Endothelial cell (in vitro differentiated cells): ENCODE measurements at regions not wholly inside any gene's neighbourhood (a gene's known extent, or its start where the extent isn't known, plus 50 kb on each side); places are given as distances from the start of the nearest gene placed in this dataset.

Source experiments
- DNase-seq: peaks from one replicate; pipeline ENCODE4 v3.0.0; 2021; ENCODE audit warnings: low spot score
- H3K27ac Mint-ChIP-seq: one replicate; pipeline ENCODE4 v1.8.0; 2021; ENCODE audit warnings: mixed read lengths, inconsistent platforms; ENCODE audit not compliant: unreplicated experiment
- H3K27me3 Mint-ChIP-seq: one replicate; pipeline ENCODE4 v1.8.0; 2021; ENCODE audit warnings: mild to moderate bottlenecking, moderate library complexity, mixed read lengths, inconsistent platforms; ENCODE audit not compliant: unreplicated experiment
- H3K36me3 Mint-ChIP-seq: one replicate; pipeline ENCODE4 v1.8.0; 2021; ENCODE audit warnings: mild to moderate bottlenecking, low read depth, mixed read lengths, inconsistent platforms; ENCODE audit not compliant: unreplicated experiment
- H3K4me1 Mint-ChIP-seq: one replicate; pipeline ENCODE4 v1.8.0; 2021; ENCODE audit warnings: mild to moderate bottlenecking, mixed read lengths, inconsistent platforms; ENCODE audit not compliant: unreplicated experiment
- H3K4me3 Mint-ChIP-seq: one replicate; pipeline ENCODE4 v1.8.0; 2021; ENCODE audit warnings: mild to moderate bottlenecking, mixed read lengths, inconsistent platforms; ENCODE audit not compliant: unreplicated experiment
- H3K9me3 Mint-ChIP-seq: one replicate; pipeline ENCODE4 v1.8.0; 2021; ENCODE audit warnings: mixed read lengths, inconsistent platforms; ENCODE audit not compliant: unreplicated experiment
- TF ChIP-seq, protein P1 (sequence below): fragments of 200-600 bp; sonication (generic); IDR thresholded peaks from one replicate; pipeline ENCODE4 v1.5.0; 2021; ENCODE audit warnings: antibody characterized with exemption; ENCODE audit not compliant: unreplicated experiment

DNA sequence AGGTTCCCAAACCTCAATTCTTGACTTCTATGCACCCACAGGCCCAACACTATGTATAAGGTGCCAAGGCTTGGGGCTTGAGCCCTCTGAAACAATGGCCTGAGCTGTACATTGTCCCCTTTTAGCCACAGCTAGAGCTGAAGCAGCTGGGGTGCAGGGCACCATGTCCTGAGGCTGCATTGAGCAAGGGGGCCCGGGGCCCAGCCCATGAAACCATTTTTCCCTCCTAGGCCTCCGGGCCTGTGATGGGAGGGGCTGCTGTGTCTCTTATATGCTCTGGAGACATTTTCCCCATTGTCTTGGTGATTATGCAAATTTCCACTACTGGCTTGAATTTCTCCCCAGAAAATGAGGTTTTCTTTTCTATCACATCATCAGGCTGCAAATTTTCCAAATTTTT lies 155.5 kb downstream of the FASLG start:
- no peaks in the 10 kb centered on the region for H3K27me3 Mint-ChIP-seq
- peaks cover 10% of the 10 kb centered on the region for H3K9me3 Mint-ChIP-seq
- peaks cover 8% of the 10 kb centered on the region for H3K36me3 Mint-ChIP-seq
- H3K4me1 Mint-ChIP-seq, result no peaks in the 10 kb centered on the region
- H3K27ac Mint-ChIP-seq, result no peak overlapping the region
- TF ChIP-seq, protein P1, sequence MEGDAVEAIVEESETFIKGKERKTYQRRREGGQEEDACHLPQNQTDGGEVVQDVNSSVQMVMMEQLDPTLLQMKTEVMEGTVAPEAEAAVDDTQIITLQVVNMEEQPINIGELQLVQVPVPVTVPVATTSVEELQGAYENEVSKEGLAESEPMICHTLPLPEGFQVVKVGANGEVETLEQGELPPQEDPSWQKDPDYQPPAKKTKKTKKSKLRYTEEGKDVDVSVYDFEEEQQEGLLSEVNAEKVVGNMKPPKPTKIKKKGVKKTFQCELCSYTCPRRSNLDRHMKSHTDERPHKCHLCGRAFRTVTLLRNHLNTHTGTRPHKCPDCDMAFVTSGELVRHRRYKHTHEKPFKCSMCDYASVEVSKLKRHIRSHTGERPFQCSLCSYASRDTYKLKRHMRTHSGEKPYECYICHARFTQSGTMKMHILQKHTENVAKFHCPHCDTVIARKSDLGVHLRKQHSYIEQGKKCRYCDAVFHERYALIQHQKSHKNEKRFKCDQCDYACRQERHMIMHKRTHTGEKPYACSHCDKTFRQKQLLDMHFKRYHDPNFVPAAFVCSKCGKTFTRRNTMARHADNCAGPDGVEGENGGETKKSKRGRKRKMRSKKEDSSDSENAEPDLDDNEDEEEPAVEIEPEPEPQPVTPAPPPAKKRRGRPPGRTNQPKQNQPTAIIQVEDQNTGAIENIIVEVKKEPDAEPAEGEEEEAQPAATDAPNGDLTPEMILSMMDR, result no peak
- H3K4me3 Mint-ChIP-seq, result no peak overlapping the region
- no peak for DNase-seq

DNA sequence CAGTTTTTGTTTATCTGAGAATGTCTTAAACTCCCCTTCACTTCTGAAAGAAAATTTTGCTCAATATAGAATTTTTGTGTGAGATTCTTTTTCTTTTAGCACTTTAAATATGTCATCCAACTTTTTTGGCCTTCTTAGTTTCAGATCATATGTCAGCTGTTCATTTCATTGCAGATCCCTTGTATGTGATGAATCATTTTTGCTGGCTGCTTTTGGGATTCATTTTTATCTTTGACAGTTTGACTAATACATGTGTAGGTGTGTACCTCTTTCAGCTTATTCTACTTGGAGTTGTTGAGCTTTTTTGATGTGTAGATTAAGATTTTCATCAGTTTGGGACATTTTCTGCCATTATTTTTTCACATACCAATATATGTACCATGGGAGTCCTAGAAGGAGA lies 156.8 kb downstream of the FASLG start:
- DNase-seq, result no peak
- Mint-ChIP-seq H3K27ac (no peak overlapping the region), H3K36me3 (peaks cover 8% of the 10 kb centered on the region), H3K4me3 (no peak overlapping the region), H3K4me1 (no peaks in the 10 kb centered on the region), H3K27me3 (no peaks in the 10 kb centered on the region), H3K9me3 (peaks cover 10% of the 10 kb centered on the region)
- TF ChIP-seq, protein P1, result no peak

DNA sequence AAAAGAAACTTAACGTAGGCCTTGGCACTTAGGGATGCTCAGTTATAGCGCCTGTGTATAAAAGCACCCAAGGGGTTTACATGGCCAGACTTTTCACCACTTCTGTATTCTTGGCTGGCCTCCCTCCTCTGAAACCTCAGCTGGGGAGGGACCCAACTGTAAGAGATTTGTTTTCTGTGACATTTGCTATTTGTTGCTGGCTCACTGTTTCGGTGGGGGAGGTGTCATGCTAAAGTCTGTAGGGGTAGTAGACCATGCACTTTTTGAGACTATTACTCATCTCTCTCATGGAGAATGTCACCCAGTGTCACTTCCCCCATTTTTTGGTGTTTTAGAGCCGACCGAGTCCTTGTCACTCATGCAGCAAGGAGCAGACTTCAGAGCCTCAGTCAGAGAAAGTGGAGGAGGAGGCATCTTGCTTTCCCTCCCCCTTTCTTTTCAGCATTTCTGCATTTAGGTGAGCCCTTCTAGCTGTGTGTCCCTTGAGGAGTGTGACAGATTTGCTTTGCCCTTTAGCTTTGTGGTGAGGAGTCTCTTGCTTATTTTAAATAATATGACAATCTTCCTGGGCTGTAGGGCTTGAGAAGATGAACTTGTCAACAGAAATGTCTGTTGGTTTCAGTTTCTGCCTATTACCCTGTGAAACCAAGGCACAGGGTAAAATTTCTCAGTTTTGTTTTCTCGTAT lies 160.1 kb downstream of the FASLG start:
- Mint-ChIP-seq H3K36me3 (no peaks in the 10 kb centered on the region), H3K4me1 (no peaks in the 10 kb centered on the region), H3K27me3 (no peaks in the 10 kb centered on the region), H3K27ac (no peak overlapping the region), H3K4me3 (no peak overlapping the region), H3K9me3 (no peaks in the 10 kb centered on the region)
- TF ChIP-seq, protein P1, result no peak
- DNase-seq, result no peak

DNA sequence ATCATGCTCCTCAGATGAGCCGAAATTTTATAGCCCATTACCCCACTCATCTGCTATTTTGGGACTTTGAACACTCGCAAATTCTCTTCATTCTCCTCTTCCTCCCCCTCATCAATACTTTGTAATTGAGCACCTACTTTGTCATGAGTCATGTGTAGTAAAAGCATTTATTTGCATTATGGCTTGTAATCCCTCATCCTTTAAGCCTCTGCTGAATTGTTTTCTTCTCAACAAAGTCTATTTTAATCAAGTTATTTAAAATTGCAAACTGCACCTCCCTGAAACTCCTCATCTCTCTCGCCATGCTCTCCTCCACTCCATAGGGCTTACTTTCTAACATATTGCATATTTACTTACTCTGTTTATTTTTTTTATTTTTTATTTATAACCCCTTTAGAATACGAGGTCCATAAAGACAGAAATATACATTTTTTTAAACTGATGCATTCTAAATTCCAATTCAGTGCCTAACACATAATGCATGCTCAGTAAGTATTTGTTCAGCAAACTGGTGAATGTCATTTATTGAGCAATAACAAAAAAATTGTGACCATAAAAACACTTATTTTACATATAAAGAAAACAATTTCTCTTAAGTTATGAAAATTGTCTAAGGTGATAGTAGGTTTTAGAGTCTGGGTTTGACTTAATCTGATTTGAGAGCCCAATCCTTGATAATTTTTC lies 161.7 kb downstream of the FASLG start:
- no peaks in the 10 kb centered on the region for H3K36me3 Mint-ChIP-seq
- no peaks in the 10 kb centered on the region for H3K27me3 Mint-ChIP-seq
- H3K4me1 Mint-ChIP-seq, result no peaks in the 10 kb centered on the region
- no peak for DNase-seq
- no peaks in the 10 kb centered on the region for H3K9me3 Mint-ChIP-seq
- no peak overlapping the region for H3K4me3 Mint-ChIP-seq
- H3K27ac Mint-ChIP-seq, result no peak overlapping the region
- TF ChIP-seq, protein P1, result no peak

DNA sequence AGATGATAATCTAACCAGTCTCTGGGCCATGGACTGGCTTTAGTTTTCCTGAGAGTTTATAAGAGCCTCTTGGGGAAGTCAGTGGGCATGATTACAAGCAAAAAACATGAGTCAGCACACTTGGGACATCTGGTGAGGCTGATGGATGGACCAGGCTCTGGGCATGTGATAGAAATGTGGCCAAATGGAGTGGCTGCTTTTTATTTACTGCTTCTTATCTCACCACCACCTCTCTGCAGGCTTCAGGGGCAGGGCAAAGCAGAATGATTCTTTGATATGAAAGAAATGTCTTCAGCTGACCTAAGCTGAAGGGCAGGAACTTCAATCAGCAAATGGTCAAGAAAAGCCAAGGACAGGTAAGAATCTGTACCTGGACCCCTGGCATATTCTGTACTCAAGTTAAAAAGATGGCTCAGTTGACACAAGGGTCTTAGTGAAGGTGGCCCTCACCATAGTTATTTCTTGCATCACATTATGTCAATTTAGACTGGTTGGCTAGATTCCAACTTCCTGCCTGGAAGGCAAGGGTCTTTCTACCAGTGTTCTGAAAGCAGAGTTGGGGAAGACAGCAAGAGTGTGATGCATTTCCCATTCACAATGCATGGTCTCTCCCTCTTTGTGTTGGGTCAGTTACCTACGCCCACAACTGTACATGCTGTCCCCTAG lies 162.8 kb downstream of the FASLG start:
- no peaks in the 10 kb centered on the region for H3K36me3 Mint-ChIP-seq
- TF ChIP-seq, protein P1, result no peak
- no peaks in the 10 kb centered on the region for H3K9me3 Mint-ChIP-seq
- no peak overlapping the region for H3K4me3 Mint-ChIP-seq
- H3K27ac Mint-ChIP-seq, result no peak overlapping the region
- no peaks in the 10 kb centered on the region for H3K4me1 Mint-ChIP-seq
- DNase-seq, result no peak
- no peaks in the 10 kb centered on the region for H3K27me3 Mint-ChIP-seq
